ENCODE measurements at regions not wholly inside any gene's neighbourhood (a gene's known extent, or its start where the extent isn't known, plus 50 kb on each side); places are given as distances from the start of the nearest gene placed in this dataset.

DNA sequence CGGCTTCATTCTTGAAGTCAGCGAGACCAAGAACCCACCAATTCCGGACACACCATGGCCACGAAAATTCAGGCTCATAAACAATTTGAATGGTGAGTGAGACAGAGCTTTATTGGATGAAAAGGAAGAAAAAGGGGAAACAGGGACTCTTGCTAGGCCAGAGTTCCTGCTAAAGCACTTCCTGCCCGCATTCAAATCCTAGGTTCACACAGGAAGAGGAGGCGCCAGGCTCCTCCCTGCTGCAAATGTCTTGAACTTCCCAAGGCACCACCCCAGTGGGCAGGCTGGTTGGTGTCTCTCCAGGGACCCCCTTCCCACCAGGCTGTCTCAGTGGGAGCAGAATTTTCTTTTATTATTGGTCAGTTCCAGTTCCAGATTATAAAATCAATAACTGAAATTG is 121.2 kb downstream of the FSCB start:
- no peak for TF ChIP-seq CTCF (IDR thresholded peaks at IDR 0.05)
- no peak for TF ChIP-seq EP300 (IDR thresholded peaks at IDR 0.05; ENCODE audit: low read depth)
- TF ChIP-seq POLR2A (IDR thresholded peaks at IDR 0.05), result no peak
